Fibroblast of skin of scalp (primary cell): ENCODE measurements at regions not wholly inside any gene's neighbourhood (a gene's known extent, or its start where the extent isn't known, plus 50 kb on each side); places are given as distances from the start of the nearest gene placed in this dataset.

Experiments used
- DNase-seq: peaks from one replicate; pipeline ENCODE4 v3.0.0-alpha.2; 2013

DNA sequence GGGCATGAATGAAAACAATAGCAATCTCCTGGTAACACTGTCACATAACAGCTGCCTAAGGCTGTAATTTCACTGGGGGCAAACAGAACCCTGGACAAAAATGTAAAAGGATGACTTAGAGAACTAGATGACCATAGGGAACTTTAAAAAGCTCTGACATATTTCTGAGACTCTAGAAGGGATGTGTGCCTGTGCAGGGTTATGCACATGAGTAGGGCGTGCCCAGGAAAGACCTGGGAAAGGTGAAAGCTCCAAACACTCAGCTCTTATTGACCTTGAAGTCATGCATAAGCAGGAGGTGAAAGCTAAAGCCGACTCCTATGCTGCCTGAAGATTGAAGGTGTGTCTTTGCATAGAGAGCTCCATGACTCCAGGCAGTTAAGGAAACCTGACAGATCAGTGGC lies 118.4 kb upstream of the BTBD3 start:
- no peak for DNase-seq

DNA sequence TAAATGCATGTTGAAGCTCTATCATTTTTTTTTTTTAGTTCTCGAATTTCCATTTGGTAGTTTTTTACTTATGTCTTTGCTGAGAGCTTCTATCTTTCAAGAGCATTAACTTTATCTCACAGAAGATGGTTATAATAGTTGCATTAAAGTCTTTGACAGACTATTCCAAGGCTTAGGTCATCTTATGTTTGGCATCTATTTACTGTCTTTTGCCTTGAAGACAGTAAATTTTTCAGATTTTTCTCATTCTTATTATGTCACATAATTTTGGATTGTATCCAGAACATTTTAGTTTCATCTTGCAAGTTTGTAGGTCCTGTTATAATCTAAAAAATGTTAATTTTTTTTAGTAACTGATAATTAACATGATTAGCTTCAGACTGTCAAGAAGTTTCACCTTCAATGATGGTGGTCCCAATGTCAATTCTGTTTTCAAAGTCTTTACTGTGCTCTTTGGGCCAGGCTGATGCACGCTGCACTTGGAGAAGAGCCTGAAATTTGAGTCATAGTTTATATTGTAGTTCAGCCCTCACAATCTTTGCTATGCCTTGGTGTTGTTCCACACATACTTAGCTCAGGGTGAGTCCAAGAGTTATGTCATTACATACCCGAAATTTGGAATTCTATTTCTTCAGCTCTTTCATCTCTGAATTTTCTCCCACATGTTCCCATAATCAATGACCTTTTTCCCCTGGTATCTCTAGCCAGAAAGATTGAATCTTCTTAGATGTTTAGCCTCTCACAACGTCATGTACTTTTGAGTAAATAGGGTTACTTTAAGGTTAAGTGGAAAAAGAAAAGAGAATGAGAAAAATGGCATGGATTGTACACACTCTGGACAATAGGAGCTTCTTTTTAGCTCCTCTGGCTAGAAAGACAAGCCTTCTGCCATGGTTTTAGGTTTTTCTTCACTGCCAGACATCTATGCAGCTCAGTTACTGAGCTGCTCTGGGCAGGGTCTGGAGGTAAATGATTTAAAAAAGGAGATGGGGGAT lies 110.3 kb upstream of the BTBD3 start:
- peak; percentile 94 for DNase-seq

DNA sequence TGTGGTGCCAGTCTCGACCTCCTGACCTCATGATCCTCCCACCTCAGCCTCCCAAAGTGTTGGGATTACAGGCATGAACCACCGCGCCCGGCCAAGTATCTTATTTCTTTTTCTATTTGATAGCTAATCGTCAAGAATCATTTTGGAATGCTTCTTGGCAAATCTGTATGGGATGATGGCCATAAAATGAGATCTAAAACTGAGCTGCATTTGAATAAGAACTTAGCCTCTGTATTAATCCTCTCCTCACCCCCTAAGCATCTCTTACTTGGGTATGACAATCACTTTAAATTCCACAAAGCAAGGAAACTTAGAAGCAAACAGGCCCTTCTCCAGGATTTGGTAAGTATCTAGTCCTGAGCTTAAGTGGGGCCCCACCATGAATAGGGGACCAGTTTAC lies 108.9 kb upstream of the BTBD3 start:
- DNase-seq = no peak

- DNase-seq = peak; percentile 86
Measured at GRCh38 chr20:11810311-11811083, 107.2 kb upstream of the BTBD3 start.

- no peak for DNase-seq
Measured at GRCh38 chr20:11813106-11813890, 104.4 kb upstream of the BTBD3 start.

DNA sequence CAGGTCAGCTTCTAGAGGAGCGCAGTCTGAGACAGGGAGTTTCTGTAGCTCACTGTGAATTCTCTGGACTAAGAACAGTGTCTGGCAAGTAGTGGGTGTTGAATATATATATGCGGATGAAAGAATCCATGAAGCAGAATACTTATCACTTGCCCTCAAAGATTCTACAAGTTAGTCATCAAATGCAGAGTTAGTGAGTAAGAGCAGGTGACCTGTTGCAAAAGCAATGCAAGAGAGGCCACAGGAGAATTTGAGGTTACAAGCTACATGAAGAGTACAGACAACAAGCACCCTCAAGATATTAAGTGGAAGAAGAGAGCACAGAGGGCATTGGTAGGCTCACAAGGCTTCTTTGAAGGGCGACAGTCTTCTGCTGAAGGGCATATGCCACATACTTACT lies 103.4 kb upstream of the BTBD3 start:
- peak; percentile 58 for DNase-seq

GRCh38 chr20:11820838-11821237 lies 96.9 kb upstream of the BTBD3 start:
- DNase-seq = no peak

DNA sequence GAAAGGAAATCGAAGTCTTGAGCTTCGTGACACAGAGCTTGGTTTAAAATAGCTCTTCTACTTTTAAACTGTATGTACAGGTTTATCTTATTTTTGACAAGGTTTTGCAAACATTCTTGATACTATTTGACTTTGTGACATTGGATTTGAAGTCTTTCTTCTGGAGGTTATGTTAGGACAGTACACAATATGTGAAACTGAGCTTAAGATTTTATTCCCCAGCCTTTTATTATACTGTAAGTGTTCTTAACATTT lies 95.2 kb upstream of the BTBD3 start:
- DNase-seq = no peak

DNA sequence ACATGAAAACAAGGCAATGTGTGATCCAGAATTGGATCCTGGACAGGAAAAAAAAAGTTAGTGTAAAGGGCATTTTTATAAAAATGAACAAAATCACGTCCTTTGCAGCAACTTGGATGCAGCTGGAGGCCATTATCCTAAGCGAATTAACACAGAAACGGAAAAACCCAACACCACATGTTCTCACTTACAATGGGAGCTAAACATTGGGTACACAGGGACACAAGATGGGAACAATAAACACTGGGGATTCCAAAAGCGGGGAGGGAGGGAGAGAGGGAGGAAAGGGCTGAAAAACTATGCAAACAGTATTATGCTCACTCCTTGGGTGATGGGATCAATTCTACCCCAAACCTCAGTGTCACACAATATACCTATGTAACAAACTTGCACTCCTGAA lies 91.4 kb upstream of the BTBD3 start:
- DNase-seq = no peak

DNA sequence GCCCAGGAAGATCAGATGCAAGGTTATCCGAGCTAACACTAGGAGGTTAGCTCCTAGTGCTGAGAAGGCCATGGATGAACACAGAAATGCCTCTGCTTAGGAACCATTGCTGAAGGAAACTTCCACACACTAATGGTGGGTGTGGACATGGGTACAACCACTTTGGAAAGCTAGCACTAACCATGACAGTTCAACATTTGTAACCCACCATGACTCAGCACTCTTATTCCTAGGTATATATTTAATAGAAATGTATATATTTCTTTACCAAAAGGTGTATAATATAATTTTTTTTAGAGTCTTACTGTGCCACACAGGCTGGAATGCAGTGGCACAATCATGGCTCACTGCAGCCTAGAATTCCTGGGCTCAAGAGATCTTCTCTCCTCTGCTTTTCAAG lies 85.3 kb upstream of the BTBD3 start:
- no peak for DNase-seq

DNA sequence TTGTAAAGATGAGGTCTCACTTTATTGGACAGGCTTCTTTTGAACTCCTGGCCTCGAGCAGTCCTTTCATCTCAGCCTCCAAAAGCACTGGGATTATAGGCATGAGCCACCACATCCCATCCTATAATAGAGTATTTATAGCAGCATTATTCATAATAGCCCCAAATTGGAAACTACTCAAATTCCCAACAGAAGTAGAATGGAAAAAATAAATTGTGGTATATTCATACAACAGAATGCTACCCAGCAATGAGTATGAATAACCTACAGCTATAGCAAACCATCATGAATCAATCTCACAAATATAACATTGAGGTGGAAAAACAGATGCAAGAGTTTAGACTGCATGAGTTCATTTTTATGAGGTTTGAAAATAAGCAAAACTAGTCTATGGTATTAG lies 84.8 kb upstream of the BTBD3 start:
- DNase-seq = no peak

DNA sequence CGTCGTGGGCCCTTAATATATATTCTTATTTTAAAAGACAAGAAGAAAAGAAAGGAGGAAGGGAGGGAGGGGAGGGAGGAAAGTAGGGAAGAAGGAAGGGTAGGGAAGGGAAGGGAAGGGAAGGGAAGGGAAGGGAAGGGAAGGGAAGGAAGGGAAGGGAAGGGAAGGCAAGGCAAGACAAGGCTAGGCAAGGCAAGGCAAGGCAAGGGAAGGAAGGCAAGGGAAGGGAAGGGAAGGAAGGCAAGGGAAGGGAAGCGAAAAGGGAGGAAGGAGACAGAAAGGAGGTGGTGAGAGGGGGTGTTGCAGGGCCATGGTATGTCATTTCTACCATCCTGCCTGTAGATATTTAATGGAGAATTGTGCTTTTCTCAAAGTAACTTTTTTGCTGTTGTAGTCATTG lies 83.9 kb upstream of the BTBD3 start:
- no peak for DNase-seq

DNA sequence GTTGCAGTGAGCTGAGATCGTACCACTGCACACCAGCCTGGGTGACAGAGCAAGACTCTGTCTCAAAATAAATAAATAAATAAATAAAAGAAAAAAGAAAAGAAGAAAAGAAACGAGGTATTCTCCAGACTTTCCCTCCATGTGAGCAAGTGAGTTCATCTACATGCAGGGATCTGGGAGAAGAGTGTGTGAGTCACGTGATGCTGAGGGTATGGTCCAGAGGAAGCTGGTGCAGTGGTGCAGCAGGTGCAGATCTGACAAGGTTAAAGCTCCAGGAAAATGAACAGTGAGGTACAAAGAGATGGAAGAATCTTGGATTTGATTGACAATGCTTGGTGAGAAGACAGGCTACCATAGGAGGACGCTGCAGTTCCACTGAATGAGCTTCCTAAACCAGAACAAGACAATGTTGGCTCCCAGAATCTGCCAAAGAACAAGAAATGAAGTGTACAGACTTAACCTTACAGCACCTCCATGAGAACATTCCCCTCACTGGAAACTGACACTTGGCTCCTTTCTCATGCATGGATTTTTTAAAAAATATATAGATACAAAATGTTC lies 79.5 kb upstream of the BTBD3 start:
- DNase-seq = no peak

DNA sequence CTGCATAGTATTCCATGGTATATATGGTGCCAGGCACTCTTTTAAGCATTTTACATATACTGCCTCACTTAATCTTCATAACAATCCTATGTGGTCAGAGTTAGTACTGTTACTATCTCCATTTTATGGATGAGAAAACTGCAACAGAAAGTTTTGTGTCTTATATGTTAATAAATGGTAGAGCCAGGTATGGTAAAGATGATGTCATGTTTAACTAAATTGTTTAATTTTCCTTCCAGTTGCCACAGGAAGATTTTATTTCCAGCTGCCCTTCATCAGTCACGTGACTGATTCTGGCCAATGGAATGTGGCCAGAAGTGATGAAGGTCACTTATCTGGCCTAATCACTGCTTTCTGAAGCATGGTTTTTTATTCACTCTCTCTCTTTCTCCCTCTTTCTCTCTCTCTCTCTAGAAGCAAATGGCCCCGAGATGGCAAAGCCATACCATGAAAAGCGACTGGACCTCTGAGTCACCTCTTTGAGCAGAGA lies 75.7 kb upstream of the BTBD3 start:
- DNase-seq = no peak

DNA sequence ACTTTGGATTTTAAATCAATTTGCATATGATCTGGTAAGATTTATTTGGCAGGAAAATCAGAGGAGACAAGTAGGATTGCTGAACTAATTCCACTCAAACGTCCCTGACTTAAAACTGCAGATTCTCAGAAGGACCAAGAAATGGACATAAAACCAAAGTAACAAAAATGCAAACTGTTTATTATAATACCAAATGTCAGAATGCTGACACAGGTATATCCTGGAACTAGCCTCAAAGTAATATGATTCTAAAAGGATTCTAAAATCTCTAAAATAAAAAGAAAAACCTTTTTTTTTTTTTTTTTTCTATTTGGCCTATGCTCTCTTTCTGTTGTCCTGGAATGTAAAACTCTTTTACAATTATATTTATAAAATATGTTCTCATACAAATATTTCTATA lies 74.4 kb upstream of the BTBD3 start:
- DNase-seq = no peak

DNA sequence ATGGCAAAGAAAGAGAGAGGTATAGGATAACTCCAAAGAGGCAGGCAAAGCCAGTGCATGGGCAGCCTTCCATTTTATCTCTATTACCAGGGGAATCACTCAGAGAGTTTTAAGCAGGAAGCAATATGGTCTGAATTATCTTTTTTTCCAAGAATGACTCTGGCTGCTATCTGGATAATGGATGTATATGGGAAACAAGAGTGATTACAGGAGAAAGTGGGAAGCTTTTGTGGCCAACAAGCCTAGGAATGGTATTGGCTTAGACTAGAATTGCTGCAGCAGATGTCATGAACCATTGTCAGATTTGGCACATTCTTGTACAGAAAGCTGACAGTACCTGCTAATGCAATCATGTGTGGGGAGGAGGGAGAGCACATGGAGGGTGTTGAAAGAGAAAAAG lies 73.0 kb upstream of the BTBD3 start:
- no peak for DNase-seq

DNA sequence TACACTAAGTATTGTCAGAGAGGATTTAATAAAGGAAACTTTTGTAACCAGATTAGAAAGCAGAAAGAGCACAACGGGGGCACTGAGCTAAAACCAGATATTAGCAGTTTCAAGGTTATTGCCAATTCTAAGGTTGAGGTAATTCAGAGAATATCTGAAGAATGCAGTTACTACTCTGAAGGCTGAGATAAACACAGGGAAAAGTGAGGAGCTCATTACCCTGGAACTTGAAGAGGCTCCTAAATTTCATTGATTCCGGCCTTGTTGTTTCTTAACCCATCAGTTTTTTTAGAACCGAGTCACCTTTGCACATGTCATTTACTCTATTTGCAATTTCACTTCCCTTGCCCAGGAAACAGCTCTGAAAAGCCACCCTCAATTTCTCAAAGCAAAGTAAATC lies 72.4 kb upstream of the BTBD3 start:
- no peak for DNase-seq

GRCh38 chr20:11846131-11846530 lies 71.6 kb upstream of the BTBD3 start:
- no peak for DNase-seq

- no peak for DNase-seq
Measured at GRCh38 chr20:11847827-11848226, 69.9 kb upstream of the BTBD3 start.

DNA sequence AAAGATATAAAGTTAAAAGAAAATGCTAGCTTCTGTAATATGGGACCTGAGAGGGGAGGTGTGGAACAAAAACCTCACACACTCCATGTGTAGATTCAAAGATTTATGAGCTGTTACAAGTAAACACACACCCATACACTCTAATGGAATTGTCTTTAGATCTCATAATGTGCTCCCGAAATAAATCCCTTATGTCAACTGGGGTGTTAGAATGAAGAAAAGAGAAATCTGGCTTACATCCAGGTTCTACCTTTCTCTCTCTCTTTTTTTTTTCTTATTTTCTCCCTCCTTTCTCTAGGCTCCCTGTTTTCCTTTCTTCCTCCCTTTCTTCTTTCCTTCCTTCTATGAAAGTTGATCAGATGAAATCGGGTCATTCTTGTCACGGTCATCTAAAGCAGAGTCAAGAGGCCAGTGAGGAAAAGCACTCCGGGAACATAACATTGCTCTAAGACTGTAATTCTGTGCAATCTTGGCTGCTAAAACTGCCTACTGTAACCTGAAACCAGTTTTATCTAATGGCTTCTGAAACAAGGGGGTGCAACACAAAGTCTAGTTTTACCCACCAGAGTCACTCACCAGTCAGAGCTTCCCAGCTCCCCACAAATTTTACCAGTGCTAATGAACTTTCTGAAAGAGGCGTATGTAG lies 68.3 kb upstream of the BTBD3 start:
- DNase-seq = peak; percentile 21

DNA sequence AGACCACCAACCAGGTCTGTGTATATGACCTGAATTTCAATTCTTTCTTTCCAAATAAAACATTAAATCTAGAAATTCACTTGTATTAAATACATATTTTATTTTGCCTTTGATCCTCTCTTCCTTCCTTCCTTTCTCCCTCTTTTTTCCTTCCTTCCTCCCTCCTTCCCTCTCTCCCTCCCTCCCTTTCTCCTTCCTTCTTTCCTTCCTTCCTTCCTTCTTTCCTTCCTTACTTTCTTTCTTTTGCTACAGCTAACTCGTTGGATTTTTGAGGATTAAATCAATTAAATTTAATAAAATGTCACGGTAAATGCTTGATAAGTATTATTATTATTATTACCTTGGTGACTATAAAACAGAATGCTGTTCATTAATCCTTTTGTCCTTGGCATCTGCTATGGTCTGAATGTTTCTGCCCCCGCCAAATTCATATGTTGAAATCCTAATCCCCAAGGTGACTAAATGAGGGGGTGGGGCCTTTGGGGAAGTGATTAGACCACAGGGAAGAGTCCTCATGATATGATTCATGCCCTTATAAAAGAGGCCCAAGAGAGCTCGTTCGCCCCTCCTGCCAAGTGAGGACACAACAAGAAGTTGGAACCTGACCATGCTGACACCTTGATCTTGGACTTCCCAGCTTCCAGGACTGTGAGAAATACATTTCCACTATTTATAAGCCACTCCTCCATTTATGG lies 67.6 kb upstream of the BTBD3 start:
- peak; percentile 45 for DNase-seq

DNA sequence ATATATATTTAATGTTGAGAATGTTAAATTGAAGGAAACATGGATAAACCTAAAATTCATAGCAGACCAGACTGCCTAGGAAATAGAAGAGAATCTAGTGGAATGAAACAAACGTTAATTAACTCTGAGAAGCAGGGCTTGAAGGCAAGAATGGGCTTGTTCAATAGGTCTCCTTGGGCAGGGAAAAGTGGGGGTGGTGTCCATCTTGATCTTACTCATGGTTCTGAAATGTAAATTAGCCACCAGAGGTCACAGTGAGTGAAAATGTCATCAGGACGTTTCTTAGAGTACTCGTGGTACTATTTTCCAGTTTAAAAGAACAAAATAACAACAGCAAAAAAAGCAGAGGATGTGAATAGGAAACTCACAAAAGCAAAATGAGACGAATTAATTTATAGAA lies 66.8 kb upstream of the BTBD3 start:
- DNase-seq = peak; percentile 34
